HL-60 (cell line): ENCODE measurements at regions not wholly inside any gene's neighbourhood (a gene's known extent, or its start where the extent isn't known, plus 50 kb on each side); places are given as distances from the start of the nearest gene placed in this dataset.

Experiments
- DNase-seq, 2 experiments: peaks; one replicate each; pipeline ENCODE4 v3.0.0-alpha.2; 2010 to 2020; ENCODE audit warnings: low read depth in 1 of 2, low spot score in 1 of 2
- H3K27ac ChIP-seq: fragments of 250-450 bp; sonication (Bioruptor Pico); replicated peaks from 2 replicates; pipeline ENCODE4 v1.5.1; 2020; ENCODE audit warnings: mild to moderate bottlenecking, moderate library complexity
- H3K27me3 ChIP-seq: fragments of 250-450 bp; sonication (Bioruptor Pico); 2 replicates; pipeline ENCODE4 v1.5.1; 2021; ENCODE audit warnings: mild to moderate bottlenecking, moderate library complexity; ENCODE audit not compliant: insufficient read depth, poor library complexity, severe bottlenecking
- H3K4me3 ChIP-seq: replicated peaks from 2 replicates; pipeline ENCODE4 v1.5.1; 2011; ENCODE audit warnings: mild to moderate bottlenecking, control low read depth, low read length; ENCODE audit not compliant: insufficient read depth
- GABPA ChIP-seq: IDR thresholded peaks from 2 replicates; pipeline ENCODE4 v1.6.1; 2012; ENCODE audit warnings: low read depth
- POLR2AphosphoS5 ChIP-seq: IDR thresholded peaks from 2 replicates; pipeline ENCODE4 v1.6.1; 2012; ENCODE audit warnings: low read depth
- SPI1 ChIP-seq: IDR thresholded peaks from 2 replicates; pipeline ENCODE4 v1.6.1; 2012; ENCODE audit warnings: low read depth, mild to moderate bottlenecking, borderline replicate concordance
- TF ChIP-seq, protein P1 (sequence below): IDR thresholded peaks from one replicate; pipeline ENCODE4 v1.5.1; 2011; ENCODE audit warnings: low read length, control low read depth, inconsistent platforms; ENCODE audit not compliant: insufficient read depth
- TF ChIP-seq, protein P2 (sequence below): IDR thresholded peaks from 2 replicates; pipeline ENCODE4 v1.6.1; 2012; ENCODE audit warnings: low read depth; ENCODE audit not compliant: insufficient replicate concordance

DNA sequence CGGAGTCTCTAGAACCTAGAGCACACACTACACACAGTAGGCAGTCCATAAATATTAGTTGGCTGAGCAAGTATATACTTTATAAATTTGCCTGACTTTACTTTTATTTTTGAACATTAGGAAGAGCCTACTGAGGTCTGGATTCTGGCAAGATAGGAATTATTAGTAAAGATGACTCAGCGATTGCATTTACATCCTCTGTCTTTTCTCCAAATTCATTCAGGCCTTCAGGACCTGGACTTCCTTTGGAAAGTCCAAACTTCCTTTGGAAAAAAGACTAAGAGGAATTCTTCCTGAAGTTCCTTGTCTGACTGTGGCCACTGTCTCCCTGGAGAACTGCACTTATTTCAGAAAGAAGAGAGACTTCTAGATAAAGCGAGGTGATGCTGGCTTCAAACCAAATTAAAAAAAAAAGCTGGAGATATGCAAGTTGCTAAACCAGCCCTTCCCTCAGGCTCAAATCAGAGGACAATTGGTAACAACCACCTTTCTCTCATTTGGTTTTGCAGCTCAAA, 251.3 kb downstream of the GAS1 start:
- TF ChIP-seq SPI1 (no peak), POLR2AphosphoS5 (no peak), GABPA (no peak)
- TF ChIP-seq, protein P1, sequence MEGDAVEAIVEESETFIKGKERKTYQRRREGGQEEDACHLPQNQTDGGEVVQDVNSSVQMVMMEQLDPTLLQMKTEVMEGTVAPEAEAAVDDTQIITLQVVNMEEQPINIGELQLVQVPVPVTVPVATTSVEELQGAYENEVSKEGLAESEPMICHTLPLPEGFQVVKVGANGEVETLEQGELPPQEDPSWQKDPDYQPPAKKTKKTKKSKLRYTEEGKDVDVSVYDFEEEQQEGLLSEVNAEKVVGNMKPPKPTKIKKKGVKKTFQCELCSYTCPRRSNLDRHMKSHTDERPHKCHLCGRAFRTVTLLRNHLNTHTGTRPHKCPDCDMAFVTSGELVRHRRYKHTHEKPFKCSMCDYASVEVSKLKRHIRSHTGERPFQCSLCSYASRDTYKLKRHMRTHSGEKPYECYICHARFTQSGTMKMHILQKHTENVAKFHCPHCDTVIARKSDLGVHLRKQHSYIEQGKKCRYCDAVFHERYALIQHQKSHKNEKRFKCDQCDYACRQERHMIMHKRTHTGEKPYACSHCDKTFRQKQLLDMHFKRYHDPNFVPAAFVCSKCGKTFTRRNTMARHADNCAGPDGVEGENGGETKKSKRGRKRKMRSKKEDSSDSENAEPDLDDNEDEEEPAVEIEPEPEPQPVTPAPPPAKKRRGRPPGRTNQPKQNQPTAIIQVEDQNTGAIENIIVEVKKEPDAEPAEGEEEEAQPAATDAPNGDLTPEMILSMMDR, result no peak
- TF ChIP-seq, protein P2, sequence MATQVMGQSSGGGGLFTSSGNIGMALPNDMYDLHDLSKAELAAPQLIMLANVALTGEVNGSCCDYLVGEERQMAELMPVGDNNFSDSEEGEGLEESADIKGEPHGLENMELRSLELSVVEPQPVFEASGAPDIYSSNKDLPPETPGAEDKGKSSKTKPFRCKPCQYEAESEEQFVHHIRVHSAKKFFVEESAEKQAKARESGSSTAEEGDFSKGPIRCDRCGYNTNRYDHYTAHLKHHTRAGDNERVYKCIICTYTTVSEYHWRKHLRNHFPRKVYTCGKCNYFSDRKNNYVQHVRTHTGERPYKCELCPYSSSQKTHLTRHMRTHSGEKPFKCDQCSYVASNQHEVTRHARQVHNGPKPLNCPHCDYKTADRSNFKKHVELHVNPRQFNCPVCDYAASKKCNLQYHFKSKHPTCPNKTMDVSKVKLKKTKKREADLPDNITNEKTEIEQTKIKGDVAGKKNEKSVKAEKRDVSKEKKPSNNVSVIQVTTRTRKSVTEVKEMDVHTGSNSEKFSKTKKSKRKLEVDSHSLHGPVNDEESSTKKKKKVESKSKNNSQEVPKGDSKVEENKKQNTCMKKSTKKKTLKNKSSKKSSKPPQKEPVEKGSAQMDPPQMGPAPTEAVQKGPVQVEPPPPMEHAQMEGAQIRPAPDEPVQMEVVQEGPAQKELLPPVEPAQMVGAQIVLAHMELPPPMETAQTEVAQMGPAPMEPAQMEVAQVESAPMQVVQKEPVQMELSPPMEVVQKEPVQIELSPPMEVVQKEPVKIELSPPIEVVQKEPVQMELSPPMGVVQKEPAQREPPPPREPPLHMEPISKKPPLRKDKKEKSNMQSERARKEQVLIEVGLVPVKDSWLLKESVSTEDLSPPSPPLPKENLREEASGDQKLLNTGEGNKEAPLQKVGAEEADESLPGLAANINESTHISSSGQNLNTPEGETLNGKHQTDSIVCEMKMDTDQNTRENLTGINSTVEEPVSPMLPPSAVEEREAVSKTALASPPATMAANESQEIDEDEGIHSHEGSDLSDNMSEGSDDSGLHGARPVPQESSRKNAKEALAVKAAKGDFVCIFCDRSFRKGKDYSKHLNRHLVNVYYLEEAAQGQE, result no peak
- Histone ChIP-seq H3K4me3 (no peak overlapping the region), H3K27me3 (no peaks in the 10 kb centered on the region), H3K27ac (no peak overlapping the region)
- DNase-seq, result no peak

DNA sequence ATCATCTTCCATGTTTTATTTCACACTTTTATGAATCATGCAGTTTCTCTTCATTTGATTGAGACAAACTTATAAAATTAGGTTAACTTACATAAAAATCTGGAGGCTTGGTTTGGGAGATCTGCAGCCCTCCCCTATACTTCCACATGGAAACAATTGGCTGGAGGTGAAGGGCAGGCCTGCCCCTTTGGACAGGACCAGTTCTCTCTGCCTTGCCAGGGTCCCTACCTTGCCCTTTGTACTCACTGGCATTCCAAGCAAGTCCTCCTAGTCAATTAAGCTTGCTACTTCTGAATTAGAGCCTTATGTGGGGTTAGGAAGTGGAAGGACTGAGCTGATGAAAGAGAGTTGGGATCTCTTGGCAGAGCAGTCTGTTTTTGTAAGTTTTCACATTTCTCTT, 257.3 kb downstream of the GAS1 start:
- no peak for TF ChIP-seq SPI1
- TF ChIP-seq, protein P1, result no peak
- no peak for TF ChIP-seq POLR2AphosphoS5
- no peak for TF ChIP-seq GABPA
- TF ChIP-seq, protein P2, result no peak
- H3K27me3 ChIP-seq, result no peaks in the 10 kb centered on the region
- H3K27ac ChIP-seq, result no peak overlapping the region
- no peak overlapping the region for H3K4me3 ChIP-seq
- DNase-seq, result no peak

DNA sequence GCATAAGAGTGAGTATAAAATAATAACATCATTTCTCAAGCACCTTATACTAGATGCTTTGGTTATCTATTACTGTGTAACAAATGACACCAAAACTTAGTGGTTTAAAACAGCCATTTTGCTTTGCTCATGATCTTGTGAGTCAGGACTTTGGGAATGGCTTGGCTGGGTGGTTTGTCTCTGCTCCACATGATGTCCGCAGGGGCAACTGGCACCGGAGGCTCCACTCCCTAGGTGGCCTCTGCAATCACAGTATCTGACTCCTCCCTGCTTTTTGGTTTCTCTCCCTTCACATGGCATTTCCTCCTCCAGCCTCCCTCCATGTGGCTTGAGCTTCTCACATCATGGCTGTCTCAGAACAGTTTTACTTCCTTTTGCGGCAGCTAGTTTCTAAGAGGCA, 259.5 kb downstream of the GAS1 start:
- H3K27me3 ChIP-seq, result no peaks in the 10 kb centered on the region
- no peak overlapping the region for H3K27ac ChIP-seq
- DNase-seq, result no peak
- TF ChIP-seq, protein P1, result no peak
- no peak for TF ChIP-seq SPI1
- TF ChIP-seq GABPA, result no peak
- TF ChIP-seq, protein P2, result no peak
- no peak for TF ChIP-seq POLR2AphosphoS5
- no peak overlapping the region for H3K4me3 ChIP-seq
